ENCODE measurements at regions not wholly inside any gene's neighbourhood (a gene's known extent, or its start where the extent isn't known, plus 50 kb on each side); places are given as distances from the start of the nearest gene placed in this dataset.

- no peak for TF ChIP-seq GATA2 (IDR thresholded peaks at IDR 0.05; ENCODE audit: low read depth, low read length)
- no peak for TF ChIP-seq GATA3 (IDR thresholded peaks at IDR 0.05; ENCODE audit: low read depth, low read length)
Measured at GRCh38 chr3:117941756-117942155, 1092.9 kb downstream of the IGSF11 start.

GRCh38 chr3:117954131-117954530, 1080.5 kb downstream of the IGSF11 start:
- no peak for TF ChIP-seq GATA2 (IDR thresholded peaks at IDR 0.05; ENCODE audit: low read depth, low read length)
- no peak for TF ChIP-seq GATA3 (IDR thresholded peaks at IDR 0.05; ENCODE audit: low read depth, low read length)

- TF ChIP-seq GATA3 (IDR thresholded peaks at IDR 0.05; ENCODE audit: low read depth, low read length) (no peak), GATA2 (IDR thresholded peaks at IDR 0.05; ENCODE audit: low read depth, low read length) (no peak)
Measured at GRCh38 chr3:117955196-117955595, 1079.5 kb downstream of the IGSF11 start.

- TF ChIP-seq GATA2 (IDR thresholded peaks at IDR 0.05; ENCODE audit: low read depth, low read length) (no peak), GATA3 (IDR thresholded peaks at IDR 0.05; ENCODE audit: low read depth, low read length) (no peak)
Measured at GRCh38 chr3:117958027-117958426, 1076.6 kb downstream of the IGSF11 start.

- TF ChIP-seq GATA2 (IDR thresholded peaks at IDR 0.05; ENCODE audit: low read depth, low read length): no peak
- no peak for TF ChIP-seq GATA3 (IDR thresholded peaks at IDR 0.05; ENCODE audit: low read depth, low read length)
Measured at GRCh38 chr3:117962750-117963149, 1071.9 kb downstream of the IGSF11 start.

GRCh38 chr3:117963858-117964257, 1070.8 kb downstream of the IGSF11 start:
- TF ChIP-seq GATA3 (IDR thresholded peaks at IDR 0.05; ENCODE audit: low read depth, low read length): no peak
- TF ChIP-seq GATA2 (IDR thresholded peaks at IDR 0.05; ENCODE audit: low read depth, low read length): no peak

- no peak for TF ChIP-seq GATA3 (IDR thresholded peaks at IDR 0.05; ENCODE audit: low read depth, low read length)
- no peak for TF ChIP-seq GATA2 (IDR thresholded peaks at IDR 0.05; ENCODE audit: low read depth, low read length)
Measured at GRCh38 chr3:117964814-117965213, 1069.8 kb downstream of the IGSF11 start.

GRCh38 chr3:117977504-117978228, 1057.0 kb downstream of the IGSF11 start:
- TF ChIP-seq GATA3 (IDR thresholded peaks at IDR 0.05; ENCODE audit: low read depth, low read length) (peak; percentile 81), GATA2 (IDR thresholded peaks at IDR 0.05; ENCODE audit: low read depth, low read length) (no peak; the same call in 1 of the 2 replicates)

GRCh38 chr3:117979466-117979865, 1055.2 kb downstream of the IGSF11 start:
- TF ChIP-seq GATA3 (IDR thresholded peaks at IDR 0.05; ENCODE audit: low read depth, low read length) (no peak), GATA2 (IDR thresholded peaks at IDR 0.05; ENCODE audit: low read depth, low read length) (no peak)

- no peak for TF ChIP-seq GATA2 (IDR thresholded peaks at IDR 0.05; ENCODE audit: low read depth, low read length)
- TF ChIP-seq GATA3 (IDR thresholded peaks at IDR 0.05; ENCODE audit: low read depth, low read length): no peak
Measured at GRCh38 chr3:117987256-117987655, 1047.4 kb downstream of the IGSF11 start.

- TF ChIP-seq GATA2 (IDR thresholded peaks at IDR 0.05; ENCODE audit: low read depth, low read length) (peak; percentile 58), GATA3 (IDR thresholded peaks at IDR 0.05; ENCODE audit: low read depth, low read length) (no peak)
Measured at GRCh38 chr3:117989982-117990381, 1044.7 kb downstream of the IGSF11 start.

- TF ChIP-seq GATA2 (IDR thresholded peaks at IDR 0.05; ENCODE audit: low read depth, low read length): no peak
- TF ChIP-seq GATA3 (IDR thresholded peaks at IDR 0.05; ENCODE audit: low read depth, low read length): no peak
Measured at GRCh38 chr3:117990627-117991026, 1044.0 kb downstream of the IGSF11 start.

- peak; percentile 30; the same call in 1 of the 2 replicates for TF ChIP-seq GATA3 (IDR thresholded peaks at IDR 0.05; ENCODE audit: low read depth, low read length)
- peak; percentile 16; the same call in 1 of the 2 replicates for TF ChIP-seq GATA2 (IDR thresholded peaks at IDR 0.05; ENCODE audit: low read depth, low read length)
Measured at GRCh38 chr3:117995842-117996437, 1038.7 kb downstream of the IGSF11 start.

- TF ChIP-seq GATA2 (IDR thresholded peaks at IDR 0.05; ENCODE audit: low read depth, low read length) (no peak), GATA3 (IDR thresholded peaks at IDR 0.05; ENCODE audit: low read depth, low read length) (no peak)
Measured at GRCh38 chr3:117997201-117998049, 1037.2 kb downstream of the IGSF11 start.
